ENCODE measurements at regions not wholly inside any gene's neighbourhood (a gene's known extent, or its start where the extent isn't known, plus 50 kb on each side); places are given as distances from the start of the nearest gene placed in this dataset.

DNA sequence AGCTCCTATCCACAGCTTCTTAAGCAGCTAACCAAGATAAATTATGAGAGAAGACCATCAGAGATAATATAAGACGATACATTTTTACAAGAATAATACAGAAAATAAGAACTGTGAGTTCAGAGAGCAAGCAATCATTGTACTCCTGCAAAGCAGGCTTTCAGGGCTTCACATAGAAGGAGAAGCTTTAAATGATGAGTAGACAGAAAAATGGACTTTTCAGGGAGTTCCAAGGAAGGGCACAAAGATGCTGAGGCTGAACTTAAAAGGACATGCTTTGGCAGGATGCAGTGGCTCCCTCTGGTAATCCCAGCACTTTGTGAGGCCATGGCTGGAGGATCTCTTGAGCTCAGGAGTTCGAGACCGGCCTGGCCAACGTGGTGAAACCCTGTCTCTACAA lies 159.5 kb downstream of the POU4F1 start:
- H3K36me3 ChIP-seq (ENCODE audit: insufficient read depth, low read length): no peaks in the 10 kb centered on the region
- H3K27me3 ChIP-seq (ENCODE audit: insufficient read depth, low read depth, low read length): no peaks in the 10 kb centered on the region
- H3K9me2 ChIP-seq (ENCODE audit: insufficient read depth, low read length): no peaks in the 10 kb centered on the region
- no peaks in the 10 kb centered on the region for H3F3A ChIP-seq (ENCODE audit: insufficient read depth, low read length, poor library complexity, severe bottlenecking)
- H4K20me1 ChIP-seq (ENCODE audit: insufficient read depth): no peaks in the 10 kb centered on the region
- no peak overlapping the region for H3K4me3 ChIP-seq (ENCODE audit: low read length)
- H3K27ac ChIP-seq (ENCODE audit: low read length): no peak overlapping the region
- H3K79me2 ChIP-seq (replicated peaks; ENCODE audit: insufficient read depth, low read length): no peaks in the 10 kb centered on the region
- no peak overlapping the region for H3K4me2 ChIP-seq (ENCODE audit: low read length)
- no peak overlapping the region for H2AFZ ChIP-seq (ENCODE audit: low read depth, low read length)
- no peak overlapping the region for H3K9ac ChIP-seq (ENCODE audit: low read length)
- H3K9me3 ChIP-seq (ENCODE audit: low read length): no peaks in the 10 kb centered on the region
- TF ChIP-seq RAD21 (conservative IDR thresholded peaks at IDR 0.05): no peak
- TF ChIP-seq CTCF (IDR thresholded peaks at IDR 0.05; ENCODE audit: poor library complexity, severe bottlenecking): no peak
- TF ChIP-seq EZH2 (IDR thresholded peaks at IDR 0.05; ENCODE audit: borderline replicate concordance, insufficient read depth, low read length, poor library complexity, severe bottlenecking): no peak
- no peak for TF ChIP-seq MXI1 (conservative IDR thresholded peaks at IDR 0.05; ENCODE audit: poor library complexity, severe bottlenecking)
- no peak for TF ChIP-seq SMC3 (conservative IDR thresholded peaks at IDR 0.05; ENCODE audit: poor library complexity)
- TF ChIP-seq POLR2AphosphoS5 (IDR thresholded peaks at IDR 0.05): no peak
- TF ChIP-seq TAF1 (IDR thresholded peaks at IDR 0.05; ENCODE audit: low read depth): no peak
- TF ChIP-seq, protein P1, sequence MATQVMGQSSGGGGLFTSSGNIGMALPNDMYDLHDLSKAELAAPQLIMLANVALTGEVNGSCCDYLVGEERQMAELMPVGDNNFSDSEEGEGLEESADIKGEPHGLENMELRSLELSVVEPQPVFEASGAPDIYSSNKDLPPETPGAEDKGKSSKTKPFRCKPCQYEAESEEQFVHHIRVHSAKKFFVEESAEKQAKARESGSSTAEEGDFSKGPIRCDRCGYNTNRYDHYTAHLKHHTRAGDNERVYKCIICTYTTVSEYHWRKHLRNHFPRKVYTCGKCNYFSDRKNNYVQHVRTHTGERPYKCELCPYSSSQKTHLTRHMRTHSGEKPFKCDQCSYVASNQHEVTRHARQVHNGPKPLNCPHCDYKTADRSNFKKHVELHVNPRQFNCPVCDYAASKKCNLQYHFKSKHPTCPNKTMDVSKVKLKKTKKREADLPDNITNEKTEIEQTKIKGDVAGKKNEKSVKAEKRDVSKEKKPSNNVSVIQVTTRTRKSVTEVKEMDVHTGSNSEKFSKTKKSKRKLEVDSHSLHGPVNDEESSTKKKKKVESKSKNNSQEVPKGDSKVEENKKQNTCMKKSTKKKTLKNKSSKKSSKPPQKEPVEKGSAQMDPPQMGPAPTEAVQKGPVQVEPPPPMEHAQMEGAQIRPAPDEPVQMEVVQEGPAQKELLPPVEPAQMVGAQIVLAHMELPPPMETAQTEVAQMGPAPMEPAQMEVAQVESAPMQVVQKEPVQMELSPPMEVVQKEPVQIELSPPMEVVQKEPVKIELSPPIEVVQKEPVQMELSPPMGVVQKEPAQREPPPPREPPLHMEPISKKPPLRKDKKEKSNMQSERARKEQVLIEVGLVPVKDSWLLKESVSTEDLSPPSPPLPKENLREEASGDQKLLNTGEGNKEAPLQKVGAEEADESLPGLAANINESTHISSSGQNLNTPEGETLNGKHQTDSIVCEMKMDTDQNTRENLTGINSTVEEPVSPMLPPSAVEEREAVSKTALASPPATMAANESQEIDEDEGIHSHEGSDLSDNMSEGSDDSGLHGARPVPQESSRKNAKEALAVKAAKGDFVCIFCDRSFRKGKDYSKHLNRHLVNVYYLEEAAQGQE (IDR thresholded peaks at IDR 0.05; ENCODE audit: borderline replicate concordance): no peak
- no peak for TF ChIP-seq EP300 (conservative IDR thresholded peaks at IDR 0.05; ENCODE audit: poor library complexity, severe bottlenecking)

- TF ChIP-seq, protein P1 (IDR thresholded peaks at IDR 0.05; ENCODE audit: borderline replicate concordance): no peak
- TF ChIP-seq EP300 (conservative IDR thresholded peaks at IDR 0.05; ENCODE audit: poor library complexity, severe bottlenecking) (no peak), EZH2 (IDR thresholded peaks at IDR 0.05; ENCODE audit: borderline replicate concordance, insufficient read depth, low read length, poor library complexity, severe bottlenecking) (no peak), CTCF (IDR thresholded peaks at IDR 0.05; ENCODE audit: poor library complexity, severe bottlenecking) (no peak), MXI1 (conservative IDR thresholded peaks at IDR 0.05; ENCODE audit: poor library complexity, severe bottlenecking) (no peak), SMC3 (conservative IDR thresholded peaks at IDR 0.05; ENCODE audit: poor library complexity) (no peak), POLR2AphosphoS5 (IDR thresholded peaks at IDR 0.05) (no peak), TAF1 (IDR thresholded peaks at IDR 0.05; ENCODE audit: low read depth) (no peak), RAD21 (conservative IDR thresholded peaks at IDR 0.05) (no peak)
- H3K4me3 ChIP-seq (ENCODE audit: low read length): no peak overlapping the region
- no peaks in the 10 kb centered on the region for H4K20me1 ChIP-seq (ENCODE audit: insufficient read depth)
- no peaks in the 10 kb centered on the region for H3K9me3 ChIP-seq (ENCODE audit: low read length)
- H3K79me2 ChIP-seq (replicated peaks; ENCODE audit: insufficient read depth, low read length): no peaks in the 10 kb centered on the region
- H3K27me3 ChIP-seq (ENCODE audit: insufficient read depth, low read depth, low read length): no peaks in the 10 kb centered on the region
- no peak overlapping the region for H2AFZ ChIP-seq (ENCODE audit: low read depth, low read length)
- no peaks in the 10 kb centered on the region for H3K36me3 ChIP-seq (ENCODE audit: insufficient read depth, low read length)
- no peak overlapping the region for H3K27ac ChIP-seq (ENCODE audit: low read length)
- no peak overlapping the region for H3K4me2 ChIP-seq (ENCODE audit: low read length)
- no peak overlapping the region for H3K9ac ChIP-seq (ENCODE audit: low read length)
- H3F3A ChIP-seq (ENCODE audit: insufficient read depth, low read length, poor library complexity, severe bottlenecking): no peaks in the 10 kb centered on the region
- no peaks in the 10 kb centered on the region for H3K9me2 ChIP-seq (ENCODE audit: insufficient read depth, low read length)
These were observed 165.6 kb downstream of the POU4F1 start for GRCh38 chr13:78437781-78438180.

Measured in neural cell (in vitro differentiated cells).